ENCODE measurements at regions not wholly inside any gene's neighbourhood (a gene's known extent, or its start where the extent isn't known, plus 50 kb on each side); places are given as distances from the start of the nearest gene placed in this dataset.
A peak's percentile ranks its signal among the peaks of the same experiment; 100 is the strongest.
"Not testable (repeated sequence)": the region's sequence is repeated elsewhere in the genome, so short reads cannot be mapped to it uniquely, and the experiment has no call there.

- DNase-seq = no peak
Measured at GRCh38 chr10:31124852-31125251, 93.2 kb upstream of the ZNF438 start.

- no peak for DNase-seq
Measured at GRCh38 chr10:31125789-31126188, 94.1 kb upstream of the ZNF438 start.

GRCh38 chr10:31126593-31126992 lies 94.9 kb upstream of the ZNF438 start:
- DNase-seq = no peak

- DNase-seq = no peak
Measured at GRCh38 chr10:31128536-31128935, 96.9 kb upstream of the ZNF438 start.

- DNase-seq = peak; percentile 76
Measured at GRCh38 chr10:31129271-31129670, 97.6 kb upstream of the ZNF438 start.

GRCh38 chr10:31129880-31130405 lies 98.3 kb upstream of the ZNF438 start:
- no peak for DNase-seq

- no peak for DNase-seq
Measured at GRCh38 chr10:31130406-31130805, 98.7 kb upstream of the ZNF438 start.

GRCh38 chr10:31131251-31131650 lies 99.6 kb upstream of the ZNF438 start:
- no peak for DNase-seq

- no peak for DNase-seq
Measured at GRCh38 chr10:31132681-31133244, 101.1 kb upstream of the ZNF438 start.

- no peak for DNase-seq
Measured at GRCh38 chr10:31133251-31133791, 101.7 kb upstream of the ZNF438 start.

GRCh38 chr10:31133792-31134310 lies 102.2 kb upstream of the ZNF438 start:
- peak; percentile 91 for DNase-seq

GRCh38 chr10:31134311-31134952 lies 102.8 kb upstream of the ZNF438 start:
- peak; percentile 74 for DNase-seq

- no peak for DNase-seq
Measured at GRCh38 chr10:31135171-31135570, 103.5 kb upstream of the ZNF438 start.

GRCh38 chr10:31135791-31136190 lies 104.1 kb upstream of the ZNF438 start:
- DNase-seq = not testable (repeated sequence)

- no peak for DNase-seq
Measured at GRCh38 chr10:31136386-31136785, 104.7 kb upstream of the ZNF438 start.

- DNase-seq = no peak
Measured at GRCh38 chr10:31136930-31137885, 105.5 kb upstream of the ZNF438 start.

- DNase-seq = no peak
Measured at GRCh38 chr10:31138026-31138553, 106.4 kb upstream of the ZNF438 start.

- no peak for DNase-seq
Measured at GRCh38 chr10:31139497-31139896, 107.8 kb upstream of the ZNF438 start.

- no peak for DNase-seq
Measured at GRCh38 chr10:31140716-31141115, 109.1 kb upstream of the ZNF438 start.

GRCh38 chr10:31142026-31142425 lies 110.4 kb upstream of the ZNF438 start:
- DNase-seq = no peak

- DNase-seq = no peak
Measured at GRCh38 chr10:31143331-31143935, 111.8 kb upstream of the ZNF438 start.

- no peak for DNase-seq
Measured at GRCh38 chr10:31145986-31146385, 114.3 kb upstream of the ZNF438 start.
